Endothelial cell of umbilical vein (primary cell): ENCODE measurements at regions not wholly inside any gene's neighbourhood (a gene's known extent, or its start where the extent isn't known, plus 50 kb on each side); places are given as distances from the start of the nearest gene placed in this dataset.

ENCODE experiments used
- BruUV-seq: library from RNA; stranded (reverse); fragments of 400-500 nt; replicated peaks from 2 replicates; lab custom pipeline; 2021; lab: Mats Ljungman, UMichigan
- CTCF ChIA-PET: fragments of 300-600, 350-600 bp; sonication (Branson Sonifier 250); formaldehyde crosslinking; loops from one replicate; lab custom pipeline; 2021; ENCODE audit warnings: antibody characterized with exemption, inconsistent platforms; lab: Charles Lee
- POLR2A ChIA-PET: fragments of 300-600, 350-600 bp; sonication (Branson Sonifier 250); formaldehyde crosslinking; loops from one replicate; lab custom pipeline; 2021; ENCODE audit warnings: antibody characterized with exemption, inconsistent platforms; lab: Charles Lee
- DNase-seq: peaks from one replicate; pipeline ENCODE4 v3.0.0-alpha.2; 2011; ENCODE audit warnings: low read depth, low spot score
- FAIRE-seq: peaks from 2 replicates; lab custom pipeline; 2011; peaks lifted over from hg19 to GRCh38; lab: Jason Lieb, UNC
- H2AFZ ChIP-seq: 2 replicates; pipeline ENCODE4 v1.6.0; 2012; ENCODE audit warnings: low read depth, low read length, control low read depth, inconsistent platforms
- H3K27ac ChIP-seq: 2 replicates; pipeline ENCODE4 v1.5.1; 2011; ENCODE audit warnings: low read depth, mild to moderate bottlenecking, control low read depth, low read length, moderate library complexity; ENCODE audit not compliant: insufficient read depth
- H3K27me3 ChIP-seq, 2 experiments: 2 replicates each; pipeline versions ENCODE4 v1.6.0 to v1.6.1; 2011; ENCODE audit warnings: low read length in 2 of 2, mixed read lengths in 1 of 2; ENCODE audit not compliant: control insufficient read depth in 2 of 2, insufficient read depth in 2 of 2
- H3K36me3 ChIP-seq, 2 experiments: 2 replicates in 1 of 2; 3 replicates in 1 of 2; pipeline ENCODE4 v1.5.1; 2011; ENCODE audit warnings: low read length in 2 of 2, mild to moderate bottlenecking in 1 of 2, moderate library complexity in 1 of 2; ENCODE audit not compliant: control insufficient read depth in 2 of 2, insufficient read depth in 2 of 2; ENCODE audit errors: extremely low read depth in 1 of 2
- H3K4me1 ChIP-seq: 3 replicates; pipeline ENCODE4 v1.5.1; 2011; ENCODE audit warnings: mild to moderate bottlenecking, low read length; ENCODE audit not compliant: control insufficient read depth, insufficient read depth; ENCODE audit errors: extremely low read depth
- H3K4me2 ChIP-seq: 2 replicates; pipeline ENCODE4 v1.6.1; 2011; ENCODE audit warnings: low read length, control low read depth, mixed read lengths; ENCODE audit not compliant: insufficient read depth
- H3K4me3 ChIP-seq, 3 experiments: fragments of 200-600 bp in 1 of 3; sonication (generic), shearing (Covaris generic) in 1 of 3; replicated peaks in 1 of 3; 2 replicates each; pipeline ENCODE4 v1.5.1; 2011 to 2016; ENCODE audit warnings: control low read depth in 3 of 3, low read length in 3 of 3, mild to moderate bottlenecking in 2 of 3, inconsistent platforms in 1 of 3, low read depth in 1 of 3, moderate library complexity in 1 of 3; ENCODE audit not compliant: insufficient read depth in 1 of 3
- H3K79me2 ChIP-seq: 2 replicates; pipeline ENCODE4 v1.6.0; 2012; ENCODE audit warnings: low read length, inconsistent platforms; ENCODE audit not compliant: control insufficient read depth, insufficient read depth
- H3K9ac ChIP-seq: replicated peaks from 2 replicates; pipeline ENCODE3; 2011; ENCODE audit warnings: low read length, control low read depth; ENCODE audit not compliant: insufficient read depth; ENCODE audit errors: extremely low read depth
- H3K9me1 ChIP-seq: replicated peaks from 3 replicates; pipeline ENCODE4 v1.6.0; 2011; ENCODE audit warnings: mild to moderate bottlenecking, low read length; ENCODE audit not compliant: control insufficient read depth, insufficient read depth; ENCODE audit errors: extremely low read depth
- H3K9me3 ChIP-seq: replicated peaks from 2 replicates; pipeline ENCODE4 v1.5.1; 2012; ENCODE audit warnings: low read length, inconsistent platforms; ENCODE audit not compliant: control insufficient read depth, insufficient read depth
- H4K20me1 ChIP-seq: replicated peaks from 2 replicates; pipeline ENCODE3; 2011; ENCODE audit warnings: mild to moderate bottlenecking, low read length; ENCODE audit not compliant: control insufficient read depth, insufficient read depth; ENCODE audit errors: extremely low read depth
- CTCF ChIP-seq, 2 donors: IDR thresholded peaks; 1 replicate in 1 of 2; 2 replicates in 1 of 2; pipeline ENCODE4 v1.5.1; 2011; ENCODE audit warnings: low read length in 2 of 2, mild to moderate bottlenecking in 2 of 2, moderate library complexity in 2 of 2, control low read depth in 1 of 2, inconsistent platforms in 1 of 2, low read depth in 1 of 2; ENCODE audit not compliant: insufficient read depth in 1 of 2; ENCODE audit errors: extremely low read depth in 1 of 2
- EZH2 ChIP-seq: IDR thresholded peaks from 2 replicates; pipeline ENCODE4 v1.6.1; 2012; ENCODE audit warnings: borderline replicate concordance, low read depth, mild to moderate bottlenecking, moderate library complexity, low read length, inconsistent platforms; ENCODE audit not compliant: severe bottlenecking
- FOS ChIP-seq: IDR thresholded peaks from 2 replicates; pipeline ENCODE4 v1.6.1; 2011; ENCODE audit warnings: mild to moderate bottlenecking, low read length, moderate library complexity, borderline replicate concordance; ENCODE audit not compliant: insufficient read depth
- GATA2 ChIP-seq: IDR thresholded peaks from 2 replicates; pipeline ENCODE4 v1.7.0; 2011; ENCODE audit warnings: low read depth, mild to moderate bottlenecking, moderate library complexity, mixed read lengths, low read length; ENCODE audit not compliant: insufficient read length, insufficient read depth
- JUN ChIP-seq: IDR thresholded peaks from 2 replicates; pipeline ENCODE4 v1.6.1; 2011; ENCODE audit warnings: borderline replicate concordance, low read depth; ENCODE audit not compliant: insufficient read length, insufficient read depth
- MYC ChIP-seq: IDR thresholded peaks from one replicate; pipeline ENCODE4 v1.6.1; 2011; ENCODE audit warnings: mild to moderate bottlenecking, low read depth, low read length
- POLR2A ChIP-seq: IDR thresholded peaks from 2 replicates; pipeline ENCODE4 v1.6.1; 2012; ENCODE audit warnings: low read depth, mild to moderate bottlenecking, control low read depth, low read length
- POLR2AphosphoS5 ChIP-seq: IDR thresholded peaks from 2 replicates; pipeline ENCODE4 v1.6.1; 2012; ENCODE audit warnings: low read depth, mild to moderate bottlenecking, control low read depth, low read length, moderate library complexity; ENCODE audit not compliant: insufficient read depth
- dilution Hi-C: fragments of 300-500 bp; cut with MboI; formaldehyde crosslinking; loops from one replicate; pipeline ENCODE4 v1.15.0; 2019; ENCODE audit warnings: low sequenced_read_pairs; ENCODE audit not compliant: extremely low pct_ligation_motif_present
- intact Hi-C: fragments of 100-400 bp; cut with micrococcal nuclease; formaldehyde crosslinking; loops from one replicate; pipeline ENCODE4 v1.10.0; 2022
- TF ChIP-seq, protein P1 (sequence below): IDR thresholded peaks from 2 replicates; pipeline ENCODE4 v1.6.1; 2011; ENCODE audit not compliant: insufficient read depth, insufficient read length

DNA sequence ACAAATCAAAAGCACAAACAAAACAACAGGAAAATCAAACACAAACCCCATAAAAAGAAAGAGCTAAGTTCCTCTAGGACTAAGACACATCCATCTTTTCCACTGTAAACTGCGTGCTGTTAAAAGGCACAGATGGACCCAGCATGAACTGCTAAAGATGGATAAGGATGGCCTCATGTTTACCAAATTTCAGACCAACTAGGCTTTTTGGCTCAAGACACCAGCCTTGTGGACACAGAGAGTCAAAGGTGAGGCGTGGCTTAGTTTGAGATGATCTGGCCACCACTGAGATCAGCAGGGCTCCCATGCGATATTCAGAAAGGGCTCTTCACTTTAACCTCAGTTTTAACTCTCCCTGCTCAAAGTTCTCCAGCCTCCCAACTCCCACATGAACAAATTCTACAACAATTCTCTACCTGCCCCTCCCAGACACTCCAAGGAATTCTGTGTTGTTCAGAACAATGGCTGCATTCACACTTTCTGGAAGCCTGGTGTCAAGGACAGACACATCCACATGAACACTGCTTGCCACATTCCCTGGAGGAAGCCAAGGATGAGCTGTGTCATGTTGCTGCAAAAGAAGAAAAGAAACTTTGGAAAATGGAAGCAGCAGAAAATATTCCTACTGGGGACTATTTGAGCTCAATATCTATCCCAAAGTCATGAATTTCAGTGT lies 198.4 kb upstream of the LRRN1 start:
- Histone ChIP-seq H2AFZ (no peak overlapping the region), H3K9me3 (peaks cover 4% of the 10 kb centered on the region), H3K27me3 (no peaks in the 10 kb centered on the region), H3K4me3 (no peak overlapping the region), H3K27ac (no peak overlapping the region), H3K4me1 (no peaks in the 10 kb centered on the region), H4K20me1 (no peaks in the 10 kb centered on the region), H3K79me2 (no peaks in the 10 kb centered on the region), H3K9me1 (no peaks in the 10 kb centered on the region), H3K9ac (no peak overlapping the region), H3K4me2 (no peak overlapping the region), H3K36me3 (no peaks in the 10 kb centered on the region)
- no TSS peak for BruUV-seq
- FAIRE-seq (no peak), DNase-seq (no peak)
- intact Hi-C loops: no loop called here
- ChIA-PET CTCF (no interaction called here), POLR2A (no interaction called here)
- dilution Hi-C loops: no loop called here
- TF ChIP-seq JUN: no peak
- TF ChIP-seq MYC: no peak
- TF ChIP-seq GATA2: no peak
- TF ChIP-seq, protein P1, sequence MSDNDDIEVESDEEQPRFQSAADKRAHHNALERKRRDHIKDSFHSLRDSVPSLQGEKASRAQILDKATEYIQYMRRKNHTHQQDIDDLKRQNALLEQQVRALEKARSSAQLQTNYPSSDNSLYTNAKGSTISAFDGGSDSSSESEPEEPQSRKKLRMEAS: no peak
- no peak for TF ChIP-seq POLR2AphosphoS5
- no peak for TF ChIP-seq EZH2
- TF ChIP-seq FOS: no peak
- TF ChIP-seq CTCF (IDR thresholded peaks at IDR 0.05; ENCODE audit: extremely low read depth in 1 of 2, insufficient read depth in 1 of 2, low read depth in 1 of 2, low read length in 2 of 2): no peak
- no peak for TF ChIP-seq POLR2A
